H1 (cell line): ENCODE measurements at regions not wholly inside any gene's neighbourhood (a gene's known extent, or its start where the extent isn't known, plus 50 kb on each side); places are given as distances from the start of the nearest gene placed in this dataset.
A peak's percentile ranks its signal among the peaks of the same experiment; 100 is the strongest.

ENCODE experiments used
- CEBPB ChIP-seq: IDR thresholded peaks from 2 replicates; pipeline ENCODE4 v1.6.1; 2012; ENCODE audit warnings: low read depth, low read length
- EP300 ChIP-seq, 2 experiments: IDR thresholded peaks; 1 replicate in 1 of 2; 2 replicates in 1 of 2; pipeline ENCODE4 v1.6.1; 2011 to 2012; ENCODE audit warnings: low read depth in 2 of 2, low read length in 2 of 2, mild to moderate bottlenecking in 2 of 2, borderline replicate concordance in 1 of 2, inconsistent platforms in 1 of 2, moderate library complexity in 1 of 2
- EZH2 ChIP-seq: fragments of 200-600 bp; sonication (generic); IDR thresholded peaks from 2 replicates; pipeline ENCODE4 v1.7.1; 2012; ENCODE audit warnings: low read depth, mild to moderate bottlenecking, moderate library complexity, low read length, inconsistent platforms; ENCODE audit not compliant: severe bottlenecking
- RXRA ChIP-seq: IDR thresholded peaks from 2 replicates; pipeline ENCODE4 v1.6.1; 2011; ENCODE audit warnings: low read depth, mild to moderate bottlenecking, low read length, moderate library complexity; ENCODE audit not compliant: insufficient read depth
- TF ChIP-seq, protein P1 (sequence below), 3 experiments: IDR thresholded peaks; 1 replicate in 2 of 3; 2 replicates in 1 of 3; pipeline versions ENCODE4 v1.5.1 to v1.6.1; 2011; ENCODE audit warnings: low read length in 3 of 3, mild to moderate bottlenecking in 3 of 3, inconsistent platforms in 2 of 3, low read depth in 1 of 3, moderate library complexity in 1 of 3; ENCODE audit not compliant: insufficient read depth in 1 of 3; ENCODE audit errors: control extremely low read depth in 1 of 3
- TF ChIP-seq, protein P2 (sequence below): IDR thresholded peaks from 2 replicates; pipeline ENCODE4 v1.6.1; 2012; ENCODE audit warnings: inconsistent platforms

DNA sequence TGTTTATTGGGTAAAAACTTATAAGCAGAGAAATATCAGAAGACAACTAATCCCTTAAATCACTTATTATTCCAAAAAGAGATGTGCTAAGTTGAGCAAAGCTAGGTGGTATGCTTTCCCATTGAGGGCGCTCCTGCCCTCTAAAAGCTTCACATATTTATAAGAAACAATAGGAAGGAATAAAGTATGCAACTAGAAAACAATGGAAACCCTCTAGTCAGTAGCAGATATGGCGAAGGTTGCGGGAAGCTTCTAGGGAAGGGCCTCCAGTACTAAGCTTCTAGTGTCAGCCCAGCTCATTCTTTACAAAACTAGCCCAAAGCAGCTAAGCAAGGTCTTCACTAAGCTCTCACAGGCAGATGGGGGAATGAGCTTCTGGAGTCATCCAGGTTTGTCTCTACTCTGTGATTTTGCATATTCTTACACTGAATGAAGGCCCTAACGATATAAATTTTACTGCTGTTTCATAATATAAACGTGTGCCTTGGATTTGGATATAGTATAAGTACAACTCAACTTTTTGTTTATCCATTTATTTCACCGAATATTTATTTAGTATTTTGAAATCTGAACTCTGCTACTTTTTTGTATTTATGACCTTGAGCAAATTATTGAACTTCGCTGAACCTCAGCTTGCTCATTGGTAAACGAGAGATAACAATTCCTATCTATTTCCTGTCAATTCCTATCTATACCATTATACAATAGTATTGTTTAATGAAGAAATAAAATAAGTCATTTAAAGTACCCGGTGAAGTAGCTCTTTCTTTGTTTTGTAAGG is 571.4 kb downstream of the ELAVL2 start:
- TF ChIP-seq EZH2 (no peak), CEBPB (no peak), EP300 (IDR thresholded peaks at IDR 0.05; ENCODE audit: borderline replicate concordance in 1 of 2, low read depth in 2 of 2, low read length in 2 of 2) (no peak), RXRA (no peak)
- TF ChIP-seq, protein P1, sequence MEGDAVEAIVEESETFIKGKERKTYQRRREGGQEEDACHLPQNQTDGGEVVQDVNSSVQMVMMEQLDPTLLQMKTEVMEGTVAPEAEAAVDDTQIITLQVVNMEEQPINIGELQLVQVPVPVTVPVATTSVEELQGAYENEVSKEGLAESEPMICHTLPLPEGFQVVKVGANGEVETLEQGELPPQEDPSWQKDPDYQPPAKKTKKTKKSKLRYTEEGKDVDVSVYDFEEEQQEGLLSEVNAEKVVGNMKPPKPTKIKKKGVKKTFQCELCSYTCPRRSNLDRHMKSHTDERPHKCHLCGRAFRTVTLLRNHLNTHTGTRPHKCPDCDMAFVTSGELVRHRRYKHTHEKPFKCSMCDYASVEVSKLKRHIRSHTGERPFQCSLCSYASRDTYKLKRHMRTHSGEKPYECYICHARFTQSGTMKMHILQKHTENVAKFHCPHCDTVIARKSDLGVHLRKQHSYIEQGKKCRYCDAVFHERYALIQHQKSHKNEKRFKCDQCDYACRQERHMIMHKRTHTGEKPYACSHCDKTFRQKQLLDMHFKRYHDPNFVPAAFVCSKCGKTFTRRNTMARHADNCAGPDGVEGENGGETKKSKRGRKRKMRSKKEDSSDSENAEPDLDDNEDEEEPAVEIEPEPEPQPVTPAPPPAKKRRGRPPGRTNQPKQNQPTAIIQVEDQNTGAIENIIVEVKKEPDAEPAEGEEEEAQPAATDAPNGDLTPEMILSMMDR (IDR thresholded peaks at IDR 0.05; ENCODE audit: control extremely low read depth in 1 of 3, insufficient read depth in 1 of 3, low read depth in 1 of 3, low read length in 3 of 3), result peak in 1 of 3 experiments; percentile 21; a peak in 2 of 4 replicates
- TF ChIP-seq, protein P2, sequence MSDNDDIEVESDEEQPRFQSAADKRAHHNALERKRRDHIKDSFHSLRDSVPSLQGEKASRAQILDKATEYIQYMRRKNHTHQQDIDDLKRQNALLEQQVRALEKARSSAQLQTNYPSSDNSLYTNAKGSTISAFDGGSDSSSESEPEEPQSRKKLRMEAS, result no peak
